HCT116 (cell line): ENCODE measurements at regions not wholly inside any gene's neighbourhood (a gene's known extent, or its start where the extent isn't known, plus 50 kb on each side); places are given as distances from the start of the nearest gene placed in this dataset.

ENCODE experiments used
- ATAC-seq: fragments of 200-7000 bp; cut with Tn5 transposase; 2 replicates; pipeline ENCODE4 v1.9.1; 2020; ENCODE audit warnings: mild to moderate bottlenecking, moderate library complexity
- BruUV-seq: library from RNA; stranded (reverse); fragments of 400-500 nt; replicated peaks from 2 replicates; lab custom pipeline; 2021; lab: Mats Ljungman, UMichigan
- CTCF ChIA-PET: fragments of 300-600 bp; sonication (Branson Sonifier 250); formaldehyde crosslinking; loops from one replicate; lab custom pipeline; 2021; ENCODE audit warnings: antibody characterized with exemption; lab: Charles Lee
- POLR2A ChIA-PET: fragments of 300-600, 350-600 bp; sonication (Branson Sonifier 250); formaldehyde crosslinking; loops from one replicate; lab custom pipeline; 2021; ENCODE audit warnings: antibody characterized with exemption; lab: Charles Lee
- RAD21 ChIA-PET, 2 experiments: fragments of 300-600 bp; sonication (Branson Sonifier 250); formaldehyde crosslinking; loops; one replicate each; lab custom pipeline; 2023; ENCODE audit warnings: low total read pairs in 2 of 2; ENCODE audit not compliant: uncharacterized antibody in 2 of 2, unreplicated experiment in 2 of 2, low non-redundant PET in 1 of 2; lab: Charles Lee
- DNase-seq: peaks from one replicate; pipeline ENCODE4 v3.0.0-alpha.2; 2010; ENCODE audit warnings: low read depth, low spot score
- H2AFZ ChIP-seq: fragments of 200-600 bp; shearing (Covaris generic), sonication (generic); 2 replicates; pipeline ENCODE4 v1.6.1; 2017; ENCODE audit warnings: low read depth, mixed run types, mixed read lengths, antibody characterized with exemption, low read length; ENCODE audit not compliant: poor library complexity, severe bottlenecking
- H3K27ac ChIP-seq: 2 replicates; pipeline ENCODE4 v1.5.1; 2012; ENCODE audit warnings: low read depth, low read length
- H3K27me3 ChIP-seq: fragments of 200-600 bp; sonication (generic); 2 replicates; pipeline ENCODE4 v1.6.1; 2016; ENCODE audit warnings: mixed run types, low read length, mixed read lengths; ENCODE audit not compliant: insufficient read depth
- H3K36me3 ChIP-seq, 2 experiments: fragments of 200-500 bp in 1 of 2; fragments of 200-600 bp in 1 of 2; sonication (Bioruptor generic) in 1 of 2; sonication (generic) in 1 of 2; 2 replicates each; pipeline versions ENCODE4 v1.5.1 to v1.6.1; 2014 to 2016; ENCODE audit warnings: low read length in 2 of 2, inconsistent platforms in 1 of 2, mixed read lengths in 1 of 2, mixed run types in 1 of 2; ENCODE audit not compliant: insufficient read depth in 2 of 2, control insufficient read depth in 1 of 2
- H3K4me1 ChIP-seq, 2 experiments: fragments of 200-600 bp in 1 of 2; sonication (generic) in 1 of 2; 2 replicates each; pipeline versions ENCODE4 v1.5.1 to v1.6.1; 2012 to 2017; ENCODE audit warnings: low read length in 2 of 2, inconsistent platforms in 1 of 2, mild to moderate bottlenecking in 1 of 2, mixed read lengths in 1 of 2, mixed run types in 1 of 2, moderate library complexity in 1 of 2; ENCODE audit not compliant: insufficient read depth in 2 of 2, control insufficient read depth in 1 of 2
- H3K4me2 ChIP-seq: fragments of 200-600 bp; sonication (generic); 2 replicates; pipeline ENCODE4 v1.6.1; 2017; ENCODE audit warnings: mixed run types, low read length, mixed read lengths
- H3K4me3 ChIP-seq, 2 experiments: fragments of 200-600 bp in 1 of 2; sonication (generic) in 1 of 2; replicated peaks in 1 of 2; 2 replicates each; pipeline ENCODE4 v1.5.1; 2011 to 2016; ENCODE audit warnings: low read length in 2 of 2, control low read depth in 1 of 2, low read depth in 1 of 2, mild to moderate bottlenecking in 1 of 2, mixed read lengths in 1 of 2, mixed run types in 1 of 2
- H3K79me2 ChIP-seq: fragments of 200-600 bp; sonication (generic); 2 replicates; pipeline ENCODE4 v1.6.1; 2017; ENCODE audit warnings: mild to moderate bottlenecking, mixed run types, low read length, moderate library complexity, mixed read lengths; ENCODE audit not compliant: insufficient read depth
- H3K9ac ChIP-seq: fragments of 200-600 bp; sonication (generic); 2 replicates; pipeline ENCODE4 v1.6.1; 2016; ENCODE audit warnings: low read length, mixed read lengths
- H3K9me2 ChIP-seq: fragments of 200-600 bp; sonication (generic), shearing (Covaris generic); 2 replicates; pipeline ENCODE4 v1.6.1; 2017; ENCODE audit warnings: mixed run types, mild to moderate bottlenecking, moderate library complexity; ENCODE audit not compliant: insufficient read depth
- H3K9me3 ChIP-seq, 2 experiments: fragments of 200-500 bp in 1 of 2; fragments of 200-600 bp in 1 of 2; sonication (Bioruptor generic) in 1 of 2; sonication (generic) in 1 of 2; 2 replicates each; pipeline ENCODE4 v1.6.1; 2014 to 2017; ENCODE audit warnings: low read length in 2 of 2, mixed read lengths in 2 of 2, inconsistent platforms in 1 of 2, low read depth in 1 of 2, mild to moderate bottlenecking in 1 of 2, mixed run types in 1 of 2, moderate library complexity in 1 of 2; ENCODE audit not compliant: control insufficient read depth in 1 of 2, insufficient read depth in 1 of 2
- H4K20me1 ChIP-seq: fragments of 200-600 bp; sonication (generic), shearing (Covaris generic); 2 replicates; pipeline ENCODE4 v1.6.1; 2017; ENCODE audit warnings: mixed run types, mild to moderate bottlenecking, moderate library complexity; ENCODE audit not compliant: insufficient read depth
- CBX3 ChIP-seq: IDR thresholded peaks from 2 replicates; pipeline ENCODE4 v1.6.1; 2012; ENCODE audit warnings: low read depth
- CEBPB ChIP-seq: IDR thresholded peaks from 2 replicates; pipeline ENCODE4 v1.6.1; 2012; ENCODE audit warnings: low read depth
- EZH2 ChIP-seq: fragments of 200-600 bp; sonication (generic); IDR thresholded peaks from 2 replicates; pipeline ENCODE4 v1.6.1; 2017; ENCODE audit warnings: antibody characterized with exemption, mixed run types
- FOSL1 ChIP-seq: IDR thresholded peaks from 2 replicates; pipeline ENCODE4 v1.6.1; 2012; ENCODE audit warnings: low read depth
- JUND ChIP-seq: IDR thresholded peaks from 2 replicates; pipeline ENCODE4 v1.6.1; 2012
- POLR2A ChIP-seq: IDR thresholded peaks from 2 replicates; pipeline ENCODE4 v1.7.0; 2011; ENCODE audit warnings: borderline replicate concordance; ENCODE audit not compliant: insufficient read depth, insufficient read length; ENCODE audit errors: extremely low read depth
- SIN3A ChIP-seq: IDR thresholded peaks from 2 replicates; pipeline ENCODE4 v1.6.1; 2012; ENCODE audit warnings: low read depth
- TCF7L2 ChIP-seq: IDR thresholded peaks from 2 replicates; pipeline ENCODE4 v1.7.0; 2011; ENCODE audit warnings: borderline replicate concordance, inconsistent platforms; ENCODE audit not compliant: insufficient read depth, insufficient read length; ENCODE audit errors: extremely low read depth
- YY1 ChIP-seq: IDR thresholded peaks from 2 replicates; pipeline ENCODE4 v1.6.1; 2011; ENCODE audit warnings: low read length, low read depth, moderate library complexity, mild to moderate bottlenecking; ENCODE audit not compliant: insufficient replicate concordance; ENCODE audit errors: extremely low read depth
- ZFX ChIP-seq: fragments of 450-650 bp; IDR thresholded peaks from 2 replicates; pipeline ENCODE4 v1.6.1; 2017
- ZNF274 ChIP-seq: fragments of 200-500 bp; sonication (Bioruptor generic); IDR thresholded peaks from 2 replicates; pipeline ENCODE4 v1.6.1; 2014; ENCODE audit warnings: mild to moderate bottlenecking, low read depth, low read length, inconsistent platforms
- intact Hi-C: fragments of 100-400 bp; cut with micrococcal nuclease; formaldehyde crosslinking; loops from 2 replicates; pipeline ENCODE4 v1.10.0; 2022
- TF ChIP-seq, protein P1 (sequence below): IDR thresholded peaks from 2 replicates; pipeline ENCODE4 v1.6.1; 2011; ENCODE audit warnings: mild to moderate bottlenecking, low read length, moderate library complexity; ENCODE audit not compliant: insufficient replicate concordance; ENCODE audit errors: extremely low read depth
- TF ChIP-seq, protein P2 (sequence below): IDR thresholded peaks from 2 replicates; pipeline ENCODE4 v1.6.1; 2012; ENCODE audit warnings: low read depth

DNA sequence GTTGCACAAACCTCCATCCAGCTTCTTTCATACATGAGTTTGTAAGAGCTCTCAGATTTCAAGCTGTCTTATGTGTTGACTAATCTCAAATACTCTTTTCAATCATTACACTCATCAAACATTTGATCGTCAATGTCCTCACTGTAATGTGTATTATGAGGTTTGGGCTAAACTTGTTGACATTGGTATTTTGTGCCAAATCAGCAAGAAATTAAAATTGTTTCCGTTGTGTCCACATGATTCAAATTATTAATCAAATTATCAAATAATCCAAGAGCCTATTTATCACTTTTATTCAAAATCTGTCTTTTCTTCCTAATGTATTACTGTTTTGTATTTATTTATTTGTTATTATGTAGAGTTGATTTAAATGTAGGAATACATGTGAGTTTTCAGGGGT lies 283.4 kb downstream of the GAS1 start:
- Histone ChIP-seq H3K36me3 (no peaks in the 10 kb centered on the region), H3K9me2 (no peaks in the 10 kb centered on the region), H3K4me1 (no peaks in the 10 kb centered on the region), H3K27ac (no peak overlapping the region), H3K27me3 (peaks cover 47% of the 10 kb centered on the region), H3K79me2 (no peaks in the 10 kb centered on the region), H4K20me1 (no peaks in the 10 kb centered on the region), H2AFZ (no peak overlapping the region), H3K4me2 (no peak overlapping the region), H3K9me3 (no peaks in the 10 kb centered on the region), H3K4me3 (no peak overlapping the region), H3K9ac (no peak overlapping the region)
- DNase-seq (no peak), ATAC-seq (no peak)
- RAD21 ChIA-PET: no interaction called here
- no TSS peak for BruUV-seq
- CTCF ChIA-PET: no interaction called here
- intact Hi-C loops: no loop called here
- TF ChIP-seq JUND (no peak), ZNF274 (no peak), SIN3A (no peak), CBX3 (no peak), CEBPB (no peak), TCF7L2 (no peak), POLR2A (no peak), YY1 (no peak), FOSL1 (no peak), EZH2 (no peak), ZFX (no peak)
- TF ChIP-seq, protein P1, sequence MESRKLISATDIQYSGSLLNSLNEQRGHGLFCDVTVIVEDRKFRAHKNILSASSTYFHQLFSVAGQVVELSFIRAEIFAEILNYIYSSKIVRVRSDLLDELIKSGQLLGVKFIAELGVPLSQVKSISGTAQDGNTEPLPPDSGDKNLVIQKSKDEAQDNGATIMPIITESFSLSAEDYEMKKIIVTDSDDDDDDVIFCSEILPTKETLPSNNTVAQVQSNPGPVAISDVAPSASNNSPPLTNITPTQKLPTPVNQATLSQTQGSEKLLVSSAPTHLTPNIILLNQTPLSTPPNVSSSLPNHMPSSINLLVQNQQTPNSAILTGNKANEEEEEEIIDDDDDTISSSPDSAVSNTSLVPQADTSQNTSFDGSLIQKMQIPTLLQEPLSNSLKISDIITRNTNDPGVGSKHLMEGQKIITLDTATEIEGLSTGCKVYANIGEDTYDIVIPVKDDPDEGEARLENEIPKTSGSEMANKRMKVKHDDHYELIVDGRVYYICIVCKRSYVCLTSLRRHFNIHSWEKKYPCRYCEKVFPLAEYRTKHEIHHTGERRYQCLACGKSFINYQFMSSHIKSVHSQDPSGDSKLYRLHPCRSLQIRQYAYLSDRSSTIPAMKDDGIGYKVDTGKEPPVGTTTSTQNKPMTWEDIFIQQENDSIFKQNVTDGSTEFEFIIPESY: no peak
- TF ChIP-seq, protein P2, sequence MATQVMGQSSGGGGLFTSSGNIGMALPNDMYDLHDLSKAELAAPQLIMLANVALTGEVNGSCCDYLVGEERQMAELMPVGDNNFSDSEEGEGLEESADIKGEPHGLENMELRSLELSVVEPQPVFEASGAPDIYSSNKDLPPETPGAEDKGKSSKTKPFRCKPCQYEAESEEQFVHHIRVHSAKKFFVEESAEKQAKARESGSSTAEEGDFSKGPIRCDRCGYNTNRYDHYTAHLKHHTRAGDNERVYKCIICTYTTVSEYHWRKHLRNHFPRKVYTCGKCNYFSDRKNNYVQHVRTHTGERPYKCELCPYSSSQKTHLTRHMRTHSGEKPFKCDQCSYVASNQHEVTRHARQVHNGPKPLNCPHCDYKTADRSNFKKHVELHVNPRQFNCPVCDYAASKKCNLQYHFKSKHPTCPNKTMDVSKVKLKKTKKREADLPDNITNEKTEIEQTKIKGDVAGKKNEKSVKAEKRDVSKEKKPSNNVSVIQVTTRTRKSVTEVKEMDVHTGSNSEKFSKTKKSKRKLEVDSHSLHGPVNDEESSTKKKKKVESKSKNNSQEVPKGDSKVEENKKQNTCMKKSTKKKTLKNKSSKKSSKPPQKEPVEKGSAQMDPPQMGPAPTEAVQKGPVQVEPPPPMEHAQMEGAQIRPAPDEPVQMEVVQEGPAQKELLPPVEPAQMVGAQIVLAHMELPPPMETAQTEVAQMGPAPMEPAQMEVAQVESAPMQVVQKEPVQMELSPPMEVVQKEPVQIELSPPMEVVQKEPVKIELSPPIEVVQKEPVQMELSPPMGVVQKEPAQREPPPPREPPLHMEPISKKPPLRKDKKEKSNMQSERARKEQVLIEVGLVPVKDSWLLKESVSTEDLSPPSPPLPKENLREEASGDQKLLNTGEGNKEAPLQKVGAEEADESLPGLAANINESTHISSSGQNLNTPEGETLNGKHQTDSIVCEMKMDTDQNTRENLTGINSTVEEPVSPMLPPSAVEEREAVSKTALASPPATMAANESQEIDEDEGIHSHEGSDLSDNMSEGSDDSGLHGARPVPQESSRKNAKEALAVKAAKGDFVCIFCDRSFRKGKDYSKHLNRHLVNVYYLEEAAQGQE: no peak
- POLR2A ChIA-PET: no interaction called here
